ENCODE measurements at regions not wholly inside any gene's neighbourhood (a gene's known extent, or its start where the extent isn't known, plus 50 kb on each side); places are given as distances from the start of the nearest gene placed in this dataset.
"Not testable (repeated sequence)": the region's sequence is repeated elsewhere in the genome, so short reads cannot be mapped to it uniquely, and the experiment has no call there.

DNA sequence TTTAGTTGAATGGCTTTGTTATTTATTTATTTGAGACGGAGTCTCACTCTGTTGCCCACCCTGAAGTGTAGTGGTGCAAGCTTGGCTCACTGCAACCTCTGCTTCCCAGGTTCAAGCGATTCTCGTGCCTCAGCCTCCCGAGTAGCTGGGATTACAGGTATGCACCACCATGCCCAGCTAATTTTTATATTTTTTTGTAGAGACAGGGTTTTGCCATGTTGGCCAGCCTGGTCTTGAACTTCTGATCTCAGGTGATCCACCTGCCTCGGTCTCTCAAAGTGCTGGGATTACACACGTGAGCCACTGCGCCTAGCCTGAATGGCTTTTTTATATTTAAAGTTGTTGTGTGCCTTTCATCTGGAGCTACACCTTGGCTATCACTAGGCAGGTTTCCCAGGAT, 250.0 kb downstream of the GOLGA6L6 start:
- TF ChIP-seq CTCF (conservative IDR thresholded peaks at IDR 0.05); EZH2 (IDR thresholded peaks at IDR 0.05; ENCODE audit: low read depth): not testable (repeated sequence)
